Keratinocyte (primary cell): ENCODE measurements at regions not wholly inside any gene's neighbourhood (a gene's known extent, or its start where the extent isn't known, plus 50 kb on each side); places are given as distances from the start of the nearest gene placed in this dataset.
"Not testable (repeated sequence)": the region's sequence is repeated elsewhere in the genome, so short reads cannot be mapped to it uniquely, and the experiment has no call there.

Experiments used
- CTCF ChIP-seq, 3 experiments: IDR thresholded peaks in 1 of 3; conservative IDR thresholded peaks in 1 of 3; optimal IDR thresholded peaks in 1 of 3; 2 replicates in 2 of 3; 3 replicates in 1 of 3; pipeline versions ENCODE3 to v1.5.1; 2011; ENCODE audit warnings: low read length in 3 of 3, mild to moderate bottlenecking in 3 of 3, moderate library complexity in 2 of 3, control low read depth in 1 of 3, inconsistent platforms in 1 of 3; ENCODE audit not compliant: insufficient read depth in 2 of 3; ENCODE audit errors: extremely low read depth in 1 of 3
- EZH2 ChIP-seq: IDR thresholded peaks from one replicate; pipeline ENCODE4 v1.6.1; 2012; ENCODE audit warnings: inconsistent platforms, mild to moderate bottlenecking, low read length, moderate library complexity

GRCh38 chr5:174498575-174498974 is 225.8 kb upstream of the MSX2 start:
- TF ChIP-seq CTCF (optimal IDR thresholded peaks at IDR 0.05 in 1 of 3, IDR thresholded peaks at IDR 0.05 in 1 of 3, conservative IDR thresholded peaks at IDR 0.05 in 1 of 3; ENCODE audit: extremely low read depth in 1 of 3, insufficient read depth in 2 of 3, low read length in 3 of 3); EZH2: not testable (repeated sequence)
